ENCODE measurements at regions not wholly inside any gene's neighbourhood (a gene's known extent, or its start where the extent isn't known, plus 50 kb on each side); places are given as distances from the start of the nearest gene placed in this dataset.
"Not testable (repeated sequence)": the region's sequence is repeated elsewhere in the genome, so short reads cannot be mapped to it uniquely, and the experiment has no call there.

- DNase-seq: no peak
Measured at GRCh38 chr3:110344487-110344886, 727.1 kb upstream of the NECTIN3 start.

- no peak for DNase-seq
Measured at GRCh38 chr3:110344897-110345767, 726.5 kb upstream of the NECTIN3 start.

GRCh38 chr3:110349295-110349694 lies 722.3 kb upstream of the NECTIN3 start:
- no peak for DNase-seq

GRCh38 chr3:110352841-110353604 lies 718.6 kb upstream of the NECTIN3 start:
- no peak for DNase-seq

GRCh38 chr3:110362751-110363150 lies 708.9 kb upstream of the NECTIN3 start:
- no peak for DNase-seq

GRCh38 chr3:110367289-110367688 lies 704.3 kb upstream of the NECTIN3 start:
- DNase-seq: not testable (repeated sequence)

- no peak for DNase-seq
Measured at GRCh38 chr3:110375751-110376518, 695.7 kb upstream of the NECTIN3 start.

- no peak for DNase-seq
Measured at GRCh38 chr3:110378481-110378880, 693.1 kb upstream of the NECTIN3 start.

- no peak for DNase-seq
Measured at GRCh38 chr3:110381992-110382391, 689.6 kb upstream of the NECTIN3 start.

GRCh38 chr3:110383356-110383755 lies 688.3 kb upstream of the NECTIN3 start:
- DNase-seq: no peak

GRCh38 chr3:110384601-110385000 lies 687.0 kb upstream of the NECTIN3 start:
- DNase-seq: no peak

GRCh38 chr3:110389005-110389404 lies 682.6 kb upstream of the NECTIN3 start:
- no peak for DNase-seq

GRCh38 chr3:110390372-110390771 lies 681.2 kb upstream of the NECTIN3 start:
- DNase-seq: no peak

GRCh38 chr3:110391042-110391441 lies 680.6 kb upstream of the NECTIN3 start:
- no peak for DNase-seq

GRCh38 chr3:110391640-110392395 lies 679.8 kb upstream of the NECTIN3 start:
- no peak for DNase-seq

- no peak for DNase-seq
Measured at GRCh38 chr3:110393941-110394340, 677.7 kb upstream of the NECTIN3 start.

GRCh38 chr3:110397115-110397514 lies 674.5 kb upstream of the NECTIN3 start:
- DNase-seq: no peak

GRCh38 chr3:110400315-110400714 lies 671.3 kb upstream of the NECTIN3 start:
- DNase-seq: no peak

GRCh38 chr3:110405830-110406585 lies 665.6 kb upstream of the NECTIN3 start:
- no peak for DNase-seq

GRCh38 chr3:110413266-110413665 lies 658.4 kb upstream of the NECTIN3 start:
- no peak for DNase-seq

All from retina (tissue), 1 donor.